HEK293 (cell line): ENCODE measurements at regions not wholly inside any gene's neighbourhood (a gene's known extent, or its start where the extent isn't known, plus 50 kb on each side); places are given as distances from the start of the nearest gene placed in this dataset.

ENCODE experiments used
- CTCF ChIA-PET: fragments of 350-600 bp; formaldehyde crosslinking; extraction: SDS; loops from one replicate; lab custom pipeline; 2021; ENCODE audit warnings: antibody characterized with exemption; lab: Yijun Ruan, JAX
- POLR2A ChIA-PET: fragments of 300-600 bp; formaldehyde crosslinking; extraction: SDS; loops from one replicate; lab custom pipeline; 2020; ENCODE audit warnings: antibody characterized with exemption, inconsistent platforms; lab: Yijun Ruan, JAX
- H3K27ac ChIP-seq: fragments of 200-500 bp; sonication (Bioruptor generic); 2 replicates; pipeline ENCODE4 v1.5.1; 2014; ENCODE audit warnings: low read depth, low read length, control low read depth, inconsistent platforms; ENCODE audit errors: extremely low read depth
- H3K36me3 ChIP-seq, 2 experiments: fragments of 200-500 bp in 1 of 2; sonication (Bioruptor generic) in 1 of 2; 1 replicate in 1 of 2; 2 replicates in 1 of 2; pipeline ENCODE4 v1.5.1; 2014 to 2017; ENCODE audit warnings: inconsistent platforms in 2 of 2, low read length in 2 of 2; ENCODE audit not compliant: control insufficient read depth in 2 of 2, insufficient read depth in 1 of 2
- H3K4me1 ChIP-seq: fragments of 200-500 bp; sonication (Bioruptor generic); 2 replicates; pipeline ENCODE4 v1.5.1; 2014; ENCODE audit warnings: mild to moderate bottlenecking, low read length, inconsistent platforms; ENCODE audit not compliant: control insufficient read depth, insufficient read depth
- H3K4me3 ChIP-seq: 2 replicates; pipeline ENCODE4 v1.5.1; 2011; ENCODE audit warnings: low read depth, mild to moderate bottlenecking, control low read depth, low read length, moderate library complexity
- H3K9me3 ChIP-seq: fragments of 200-500 bp; sonication (Bioruptor generic); 2 replicates; pipeline ENCODE4 v1.5.1; 2014; ENCODE audit warnings: low read depth, low read length, inconsistent platforms; ENCODE audit not compliant: control insufficient read depth, insufficient read depth
- FEZF1 ChIP-seq: fragments of 450-650 bp; formaldehyde crosslinking; IDR thresholded peaks from 2 replicates; pipeline ENCODE4 v1.5.1; 2016; ENCODE audit warnings: missing biosample characterization, missing genetic modification characterization
- GLI2 ChIP-seq: fragments of 450-650 bp; formaldehyde crosslinking; IDR thresholded peaks from 2 replicates; pipeline ENCODE4; 2017; ENCODE audit warnings: missing biosample characterization, missing genetic modification characterization, low read depth, borderline replicate concordance
- KLF10 ChIP-seq: fragments of 450-650 bp; IDR thresholded peaks from 2 replicates; pipeline ENCODE4 v1.5.1; 2018; ENCODE audit warnings: missing biosample characterization, mild to moderate bottlenecking, missing genetic modification characterization
- KLF16 ChIP-seq: fragments of 450-650 bp; formaldehyde crosslinking; IDR thresholded peaks from 2 replicates; pipeline ENCODE4 v1.5.1; 2017; ENCODE audit warnings: missing biosample characterization, missing genetic modification characterization
- MZF1 ChIP-seq: fragments of 450-650 bp; formaldehyde crosslinking; IDR thresholded peaks from 2 replicates; pipeline ENCODE4 v1.5.1; 2017; ENCODE audit warnings: missing biosample characterization, missing genetic modification characterization, borderline replicate concordance
- OSR2 ChIP-seq: fragments of 450-650 bp; formaldehyde crosslinking; IDR thresholded peaks from 2 replicates; pipeline ENCODE4 v1.5.1; 2016; ENCODE audit warnings: missing biosample characterization, missing genetic modification characterization
- PRDM2 ChIP-seq: fragments of 450-650 bp; formaldehyde crosslinking; IDR thresholded peaks from 2 replicates; pipeline ENCODE4 v1.5.1; 2016; ENCODE audit warnings: missing biosample characterization, missing genetic modification characterization, borderline replicate concordance
- SP7 ChIP-seq: fragments of 450-650 bp; formaldehyde crosslinking; IDR thresholded peaks from 2 replicates; pipeline ENCODE4 v1.5.1; 2016; ENCODE audit warnings: missing biosample characterization, missing genetic modification characterization
- ZBTB17 ChIP-seq: fragments of 450-650 bp; formaldehyde crosslinking; IDR thresholded peaks from 2 replicates; pipeline ENCODE4 v1.5.1; 2016; ENCODE audit warnings: missing biosample characterization, missing genetic modification characterization
- ZBTB48 ChIP-seq: fragments of 450-650 bp; formaldehyde crosslinking; IDR thresholded peaks from 2 replicates; pipeline ENCODE4 v1.5.1; 2016; ENCODE audit warnings: missing biosample characterization, missing genetic modification characterization
- ZBTB6 ChIP-seq: fragments of 450-650 bp; formaldehyde crosslinking; IDR thresholded peaks from 2 replicates; pipeline ENCODE4 v1.5.1; 2017; ENCODE audit warnings: missing biosample characterization, missing genetic modification characterization
- ZNF148 ChIP-seq: fragments of 450-650 bp; formaldehyde crosslinking; IDR thresholded peaks from 2 replicates; pipeline ENCODE4 v1.5.0; 2017; ENCODE audit warnings: missing biosample characterization, missing genetic modification characterization, borderline replicate concordance
- ZNF155 ChIP-seq: fragments of 450-650 bp; formaldehyde crosslinking; IDR thresholded peaks from 2 replicates; pipeline ENCODE4 v1.5.1; 2016; ENCODE audit warnings: missing biosample characterization, missing genetic modification characterization
- ZNF184 ChIP-seq: fragments of 450-650 bp; IDR thresholded peaks from 2 replicates; pipeline ENCODE4 v1.5.1; 2018; ENCODE audit warnings: missing biosample characterization, mild to moderate bottlenecking, missing genetic modification characterization
- ZNF366 ChIP-seq: fragments of 450-650 bp; formaldehyde crosslinking; conservative IDR thresholded peaks from 2 replicates; pipeline ENCODE4 v1.5.1; 2016; ENCODE audit warnings: missing biosample characterization, missing genetic modification characterization
- ZNF394 ChIP-seq: fragments of 450-650 bp; formaldehyde crosslinking; IDR thresholded peaks from 2 replicates; pipeline ENCODE4 v1.5.1; 2016; ENCODE audit warnings: missing biosample characterization, missing genetic modification characterization, mild to moderate bottlenecking, moderate library complexity, borderline replicate concordance
- ZNF433 ChIP-seq: fragments of 450-650 bp; formaldehyde crosslinking; IDR thresholded peaks from 2 replicates; pipeline ENCODE4 v1.5.1; 2016; ENCODE audit warnings: missing biosample characterization, missing genetic modification characterization, low read depth
- ZNF518A ChIP-seq: fragments of 450-650 bp; formaldehyde crosslinking; conservative IDR thresholded peaks from 2 replicates; pipeline ENCODE4 v1.5.1; 2016; ENCODE audit warnings: low read depth, missing biosample characterization, missing genetic modification characterization
- ZNF580 ChIP-seq: fragments of 450-650 bp; formaldehyde crosslinking; IDR thresholded peaks from 2 replicates; pipeline ENCODE4 v1.5.1; 2016; ENCODE audit warnings: missing biosample characterization, missing genetic modification characterization
- ZNF629 ChIP-seq: fragments of 450-650 bp; formaldehyde crosslinking; IDR thresholded peaks from 2 replicates; pipeline ENCODE4 v1.5.1; 2017; ENCODE audit warnings: missing biosample characterization, missing genetic modification characterization
- ZNF843 ChIP-seq: fragments of 450-650 bp; formaldehyde crosslinking; IDR thresholded peaks from 2 replicates; pipeline ENCODE4 v1.5.1; 2016; ENCODE audit warnings: missing biosample characterization, missing genetic modification characterization

GRCh38 chr2:56444339-56444738 is 260.5 kb downstream of the CCDC85A start (continued):
- TF ChIP-seq ZNF148 (tag by site-specific recombination), result no peak
- no peak for TF ChIP-seq PRDM2 (tag by site-specific recombination)
- no peak for TF ChIP-seq ZNF843

GRCh38 chr2:56448403-56449001 is 264.7 kb downstream of the CCDC85A start:
- H3K4me3 ChIP-seq, result no peak overlapping the region
- peaks cover 34% of the 10 kb centered on the region for H3K4me1 ChIP-seq
- H3K9me3 ChIP-seq, result no peaks in the 10 kb centered on the region
- no peak overlapping the region; the same call in 1 of the 2 replicates for H3K27ac ChIP-seq
- CTCF ChIA-PET, result no interaction called here
- POLR2A ChIA-PET, result no interaction called here
- H3K36me3 ChIP-seq, result no peaks in the 10 kb centered on the region
- TF ChIP-seq ZBTB48 (tag by site-specific recombination) (no peak), FEZF1 (tag by site-specific recombination) (peak; percentile 44), ZNF580 (tag by site-specific recombination) (0 out of 2 replicates have a peak, but pooled peaks have one; percentile 43), ZNF394 (tag by site-specific recombination) (no peak), ZBTB6 (peak; percentile 87), ZNF843 (peak; percentile 78), GLI2 (tag by site-specific recombination) (peak; percentile 66; the same call in 1 of the 2 replicates), ZNF366 (tag by site-specific recombination) (peak; percentile 40; the same call in 1 of the 2 replicates), ZNF629 (tag by site-specific recombination) (peak; percentile 75), SP7 (tag by site-specific recombination) (peak; percentile 50; the same call in 1 of the 2 replicates), KLF16 (tag by site-specific recombination) (peak; percentile 37; the same call in 1 of the 2 replicates), MZF1 (tag by site-specific recombination) (no peak), ZBTB17 (tag by site-specific recombination) (0 out of 2 replicates have a peak, but pooled peaks have one; percentile 41), ZNF518A (tag by site-specific recombination) (0 out of 2 replicates have a peak, but pooled peaks have one; percentile 32), OSR2 (tag by site-specific recombination) (peak; percentile 58; the same call in 1 of the 2 replicates), ZNF155 (tag by site-specific recombination) (no peak), ZNF184 (peak; percentile 8; the same call in 1 of the 2 replicates), KLF10 (tag by site-specific recombination) (peak; percentile 46; the same call in 1 of the 2 replicates), ZNF433 (tag by site-specific recombination) (no peak)
